Activated naive CD4-positive, alpha-beta T cell treated with anti-CD3 and anti-CD28 coated beads, Interleukin-2, amount 10 ng/mL, durations not matched to agents 7 days and 5 days (primary cell): ENCODE measurements at regions not wholly inside any gene's neighbourhood (a gene's known extent, or its start where the extent isn't known, plus 50 kb on each side); places are given as distances from the start of the nearest gene placed in this dataset.
"Not testable (repeated sequence)": the region's sequence is repeated elsewhere in the genome, so short reads cannot be mapped to it uniquely, and the experiment has no call there.

Experiments used
- CTCF ChIA-PET: fragments of 350-600 bp; sonication (Branson Sonifier 250); formaldehyde crosslinking; loops from one replicate; lab custom pipeline; 2021; ENCODE audit warnings: antibody characterized with exemption; lab: Charles Lee
- DNase-seq: peaks from one replicate; pipeline ENCODE4 v3.0.0-alpha.2; 2020
- H3K27ac Mint-ChIP-seq: one replicate; pipeline ENCODE4 v1.8.0; 2021; ENCODE audit warnings: mild to moderate bottlenecking, moderate library complexity, mixed read lengths
- H3K27me3 Mint-ChIP-seq: one replicate; pipeline ENCODE4 v1.8.0; 2021; ENCODE audit warnings: mild to moderate bottlenecking, mixed read lengths
- H3K36me3 Mint-ChIP-seq: one replicate; pipeline ENCODE4 v1.8.0; 2021; ENCODE audit warnings: mixed read lengths
- H3K4me1 Mint-ChIP-seq: one replicate; pipeline ENCODE4 v1.8.0; 2021; ENCODE audit warnings: mixed read lengths
- H3K4me3 Mint-ChIP-seq: one replicate; pipeline ENCODE4 v1.8.0; 2021; ENCODE audit warnings: mild to moderate bottlenecking, moderate library complexity, mixed read lengths
- H3K9me3 Mint-ChIP-seq: one replicate; pipeline ENCODE4 v1.8.0; 2021; ENCODE audit warnings: mixed read lengths

DNA sequence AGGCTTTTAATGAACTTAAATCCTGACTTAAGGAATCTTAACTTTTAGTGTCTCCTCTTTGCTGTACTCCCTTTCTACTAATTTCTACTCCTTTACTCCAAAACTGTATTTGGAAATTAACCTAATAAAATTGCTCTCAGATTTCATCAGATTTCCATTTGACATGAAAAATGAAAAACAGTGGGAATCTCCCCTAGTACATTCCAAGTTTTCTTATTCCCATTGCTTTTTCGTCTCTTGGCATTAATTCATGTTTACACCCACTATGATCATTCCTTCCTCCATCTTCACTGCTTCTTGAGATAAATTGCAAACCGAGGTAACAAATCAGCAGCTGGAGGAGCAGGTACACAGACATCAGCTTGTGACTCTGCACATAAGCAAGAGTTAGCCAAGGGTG, 208.7 kb downstream of the VGLL3 start:
- CTCF ChIA-PET, result no interaction called here
- DNase-seq, result no peak
- Mint-ChIP-seq H3K4me3 (no peak overlapping the region), H3K27me3 (no peaks in the 10 kb centered on the region), H3K9me3 (no peaks in the 10 kb centered on the region), H3K4me1 (no peaks in the 10 kb centered on the region), H3K36me3 (no peaks in the 10 kb centered on the region), H3K27ac (no peak overlapping the region)

DNA sequence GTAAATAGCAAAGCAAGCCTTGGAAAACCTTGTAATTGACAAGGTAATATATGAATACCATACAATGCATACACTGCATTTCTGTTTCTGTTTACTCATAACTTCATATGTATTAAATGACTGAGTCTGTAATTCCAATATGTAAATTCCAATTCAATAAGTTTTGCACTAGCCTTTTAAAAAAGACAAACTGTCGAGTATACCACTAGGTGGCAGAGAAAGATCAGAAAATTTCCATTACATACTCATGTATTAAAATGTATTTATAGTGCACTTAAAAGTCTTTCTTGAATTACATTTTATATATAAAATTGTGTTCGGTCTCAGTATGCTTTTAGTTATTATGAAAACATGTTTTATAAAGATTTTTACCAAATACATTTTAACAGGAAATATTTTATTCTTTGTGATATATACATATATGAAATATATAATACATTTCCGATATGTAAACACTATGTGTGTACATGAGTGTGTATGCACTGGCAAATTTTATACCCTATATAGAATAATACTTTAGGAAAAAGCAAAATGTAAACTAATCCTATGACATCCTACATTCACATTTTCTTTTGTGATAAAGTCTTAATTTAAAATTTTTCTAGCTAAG, 216.8 kb downstream of the VGLL3 start:
- no peaks in the 10 kb centered on the region for H3K4me1 Mint-ChIP-seq
- no peaks in the 10 kb centered on the region for H3K9me3 Mint-ChIP-seq
- CTCF ChIA-PET, result interaction anchor here (0.6 to 2.2 kb wide), 7 partner anchors 15 to 1191 kb away, joined by 3 to 6 read pairs (median 3); no protein-coding TSS in a partner anchor
- H3K4me3 Mint-ChIP-seq, result no peak overlapping the region
- no peak for DNase-seq
- no peak overlapping the region for H3K27ac Mint-ChIP-seq
- no peaks in the 10 kb centered on the region for H3K36me3 Mint-ChIP-seq
- no peaks in the 10 kb centered on the region for H3K27me3 Mint-ChIP-seq

DNA sequence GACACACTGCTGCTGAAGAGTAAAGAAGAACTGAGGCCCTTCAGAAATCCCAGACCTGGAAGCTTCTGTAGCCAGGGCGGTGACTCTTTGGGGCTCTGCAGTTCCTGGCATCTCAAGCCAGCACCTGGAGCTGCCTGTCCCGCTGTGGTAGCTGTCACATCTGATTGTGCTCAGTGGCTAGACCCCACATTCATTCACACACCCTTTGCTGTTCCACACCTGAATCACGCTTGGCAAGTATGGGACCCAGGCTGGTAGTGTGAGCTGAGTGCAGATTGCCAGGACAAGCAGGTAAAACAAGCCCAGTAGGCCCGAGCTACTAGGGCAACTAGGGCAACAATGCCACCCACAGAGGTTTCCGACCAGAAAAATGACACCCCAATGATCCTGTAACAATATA, 218.2 kb downstream of the VGLL3 start:
- Mint-ChIP-seq H3K36me3 (no peaks in the 10 kb centered on the region), H3K27me3 (no peaks in the 10 kb centered on the region), H3K4me1 (no peaks in the 10 kb centered on the region), H3K9me3 (no peaks in the 10 kb centered on the region), H3K27ac (no peak overlapping the region), H3K4me3 (no peak overlapping the region)
- CTCF ChIA-PET, result interaction anchor here (1.1 kb wide), 1 partner anchor 195 kb away, joined by 3 read pairs; no protein-coding TSS in a partner anchor
- DNase-seq, result no peak

DNA sequence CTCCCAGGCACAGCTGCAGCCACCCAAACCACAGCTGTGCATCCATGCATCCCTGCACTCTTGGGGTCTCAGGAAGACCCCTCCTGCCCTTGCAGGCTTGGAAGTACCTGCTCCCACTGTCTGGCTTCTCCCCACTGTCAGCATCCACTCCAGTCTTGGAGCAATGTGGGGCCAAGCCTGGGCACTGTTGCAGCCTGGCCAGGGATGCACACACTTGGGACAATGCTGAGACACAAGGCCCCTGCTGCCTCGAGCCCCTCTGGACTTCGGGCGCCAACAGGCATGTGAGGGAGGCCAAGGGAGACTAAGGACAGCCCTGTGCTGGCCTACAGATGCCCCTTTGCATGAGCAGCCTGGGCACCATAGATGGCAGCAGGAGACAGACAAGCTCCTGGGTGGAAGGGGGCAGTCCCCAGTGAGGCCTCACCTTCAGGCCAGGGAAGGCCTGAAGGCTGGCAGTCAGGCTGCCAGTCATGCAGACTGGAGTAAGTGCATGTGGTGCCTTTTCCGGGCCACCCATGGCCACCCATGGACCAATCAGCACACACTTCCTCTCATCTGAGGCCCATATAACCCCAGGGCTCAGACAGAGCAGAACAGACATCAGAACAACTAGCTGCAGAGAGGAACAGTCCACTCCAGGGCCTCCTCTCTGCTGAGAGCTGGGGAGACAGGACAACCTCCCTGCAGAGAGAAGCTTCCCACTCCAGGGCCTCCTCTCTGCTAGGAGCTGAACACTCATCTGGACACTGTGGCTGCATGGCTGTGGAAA, 219.0 kb downstream of the VGLL3 start:
- Mint-ChIP-seq H3K4me1 (no peaks in the 10 kb centered on the region), H3K36me3 (no peaks in the 10 kb centered on the region), H3K4me3 (no peak overlapping the region), H3K27ac (no peak overlapping the region), H3K27me3 (no peaks in the 10 kb centered on the region), H3K9me3 (no peaks in the 10 kb centered on the region)
- DNase-seq, result no peak
- CTCF ChIA-PET, result no interaction called here

DNA sequence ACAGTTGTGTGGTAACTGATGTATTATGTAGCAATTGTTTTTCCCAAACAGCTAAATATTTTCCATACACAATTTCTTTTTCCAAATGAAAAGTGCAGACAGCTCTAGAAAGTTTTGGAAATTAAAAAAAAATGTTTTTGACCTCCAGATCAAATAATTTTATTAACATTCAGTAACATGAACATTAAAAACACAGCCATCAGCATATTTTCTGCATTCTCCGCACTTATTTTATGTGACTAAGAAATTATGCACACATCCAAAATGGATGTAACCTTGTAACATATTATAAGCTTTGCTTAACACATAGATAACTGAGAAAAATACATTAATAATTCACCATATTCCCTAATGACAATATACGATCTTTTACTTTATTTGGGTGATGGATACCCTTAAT, 224.6 kb downstream of the VGLL3 start:
- Mint-ChIP-seq H3K27ac (no peak overlapping the region), H3K36me3 (no peaks in the 10 kb centered on the region), H3K9me3 (no peaks in the 10 kb centered on the region), H3K4me3 (no peak overlapping the region), H3K27me3 (no peaks in the 10 kb centered on the region), H3K4me1 (no peaks in the 10 kb centered on the region)
- CTCF ChIA-PET, result no interaction called here
- no peak for DNase-seq

DNA sequence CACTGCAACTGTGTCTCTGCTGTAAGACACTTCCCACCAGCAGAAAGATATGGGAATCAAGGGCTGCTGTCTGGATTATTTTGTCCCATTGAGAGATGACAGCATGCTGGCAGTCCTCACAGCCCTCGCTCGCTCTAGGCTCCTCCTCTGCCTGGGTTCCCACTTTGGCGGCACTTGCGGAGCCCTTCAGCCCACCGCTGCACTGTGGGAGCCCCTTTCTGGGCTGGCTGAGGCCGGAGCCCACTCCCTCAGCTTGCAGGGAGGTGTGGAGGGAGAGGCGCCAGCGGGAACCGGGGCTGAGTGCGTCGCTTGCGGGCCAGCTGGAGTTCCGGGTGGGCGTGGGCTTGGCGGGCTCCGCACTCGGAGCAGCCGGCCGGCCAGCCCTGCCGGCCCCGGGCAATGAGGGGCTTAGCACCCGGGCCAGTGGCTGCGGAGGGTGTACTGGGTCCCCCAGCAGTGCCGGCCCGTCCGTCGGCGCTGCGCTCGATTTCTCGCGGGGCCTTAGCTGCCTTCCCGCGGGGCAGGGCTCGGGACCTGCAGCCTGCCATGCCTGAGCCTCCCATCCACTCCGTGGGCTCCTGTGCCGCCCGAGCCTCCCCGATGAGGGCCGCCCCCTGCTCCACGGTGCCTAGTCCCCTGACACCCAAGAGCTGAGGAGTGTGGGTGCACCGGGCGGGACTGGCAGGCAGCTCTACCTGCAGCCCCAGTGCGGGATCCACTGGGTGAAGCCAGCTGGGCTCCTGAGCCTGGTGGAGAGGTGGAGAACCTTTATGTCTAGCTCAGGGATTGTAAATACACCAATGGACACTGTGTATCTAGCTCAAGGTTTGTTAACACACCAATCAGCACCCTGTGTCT, 233.4 kb downstream of the VGLL3 start:
- H3K4me3 Mint-ChIP-seq, H3K4me1 Mint-ChIP-seq, H3K27me3 Mint-ChIP-seq, H3K27ac Mint-ChIP-seq, H3K9me3 Mint-ChIP-seq, CTCF ChIA-PET, DNase-seq, H3K36me3 Mint-ChIP-seq: not testable (repeated sequence)

DNA sequence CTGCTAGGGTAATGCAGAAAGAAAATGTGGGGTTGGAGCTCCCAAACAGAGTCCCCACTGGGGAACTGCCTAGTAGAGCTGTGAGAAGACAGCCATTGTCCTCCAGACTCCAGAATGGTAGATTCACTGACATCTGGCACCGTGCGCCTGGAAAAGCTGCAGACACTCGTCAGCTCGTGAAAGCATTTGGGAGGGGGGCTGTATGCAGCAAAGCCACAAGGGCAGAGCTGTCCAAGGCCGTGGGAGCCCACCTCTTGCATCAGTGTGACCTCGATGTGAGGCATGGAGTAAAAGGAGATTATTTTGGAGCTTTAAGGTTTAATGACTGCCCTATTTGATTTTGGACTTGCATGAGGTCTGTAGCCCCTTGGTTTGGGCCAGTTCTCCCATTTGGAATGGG, 242.9 kb downstream of the VGLL3 start:
- Mint-ChIP-seq H3K4me3 (no peak overlapping the region), H3K4me1 (no peaks in the 10 kb centered on the region), H3K9me3 (peaks cover 5% of the 10 kb centered on the region), H3K36me3 (no peaks in the 10 kb centered on the region), H3K27ac (no peak overlapping the region), H3K27me3 (no peaks in the 10 kb centered on the region)
- DNase-seq, result no peak
- CTCF ChIA-PET, result no interaction called here

DNA sequence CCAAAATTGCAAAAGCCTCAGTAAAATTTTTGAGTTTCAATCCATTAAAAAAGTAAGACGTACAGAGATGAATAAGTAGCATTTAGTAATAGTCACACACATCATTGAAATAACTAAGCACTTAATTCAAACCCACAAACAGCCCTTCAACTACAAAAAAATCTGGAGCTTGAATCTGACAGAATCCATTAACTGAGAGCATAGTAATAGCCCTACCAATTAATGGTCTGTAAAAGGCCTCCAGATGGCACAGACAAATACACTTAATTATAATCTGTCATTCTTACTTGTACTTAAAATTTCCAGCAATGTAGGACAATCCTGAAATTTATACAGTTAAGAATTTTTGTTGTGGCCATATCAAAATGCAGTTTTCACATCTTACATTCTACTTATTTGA, 246.9 kb downstream of the VGLL3 start:
- CTCF ChIA-PET, result no interaction called here
- no peaks in the 10 kb centered on the region for H3K27me3 Mint-ChIP-seq
- H3K27ac Mint-ChIP-seq, result no peak overlapping the region
- H3K9me3 Mint-ChIP-seq, result no peaks in the 10 kb centered on the region
- no peaks in the 10 kb centered on the region for H3K4me1 Mint-ChIP-seq
- H3K4me3 Mint-ChIP-seq, result no peak overlapping the region
- no peak for DNase-seq
- H3K36me3 Mint-ChIP-seq, result no peaks in the 10 kb centered on the region

DNA sequence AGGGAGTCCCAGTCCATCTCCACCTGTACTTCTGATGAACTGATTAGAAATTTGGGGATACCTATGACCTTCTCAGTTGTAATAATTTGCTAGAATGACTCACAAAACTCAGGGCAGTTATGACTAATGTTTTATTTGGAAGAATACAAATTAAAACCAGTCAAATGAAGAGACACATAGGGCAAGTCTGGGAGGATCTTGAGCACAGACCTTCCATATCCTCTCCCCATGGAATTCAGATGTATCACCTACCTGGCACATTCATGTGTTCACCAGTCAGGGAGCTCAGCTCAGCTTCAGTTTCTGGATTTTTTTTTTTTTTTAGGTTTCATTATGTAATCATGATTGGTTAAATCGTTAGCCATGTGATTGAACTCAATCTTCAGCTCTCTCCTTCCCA, 247.7 kb downstream of the VGLL3 start:
- H3K27ac Mint-ChIP-seq, result no peak overlapping the region
- no peaks in the 10 kb centered on the region for H3K9me3 Mint-ChIP-seq
- H3K36me3 Mint-ChIP-seq, result no peaks in the 10 kb centered on the region
- no peaks in the 10 kb centered on the region for H3K27me3 Mint-ChIP-seq
- CTCF ChIA-PET, result no interaction called here
- no peaks in the 10 kb centered on the region for H3K4me1 Mint-ChIP-seq
- H3K4me3 Mint-ChIP-seq, result no peak overlapping the region
- DNase-seq, result no peak

DNA sequence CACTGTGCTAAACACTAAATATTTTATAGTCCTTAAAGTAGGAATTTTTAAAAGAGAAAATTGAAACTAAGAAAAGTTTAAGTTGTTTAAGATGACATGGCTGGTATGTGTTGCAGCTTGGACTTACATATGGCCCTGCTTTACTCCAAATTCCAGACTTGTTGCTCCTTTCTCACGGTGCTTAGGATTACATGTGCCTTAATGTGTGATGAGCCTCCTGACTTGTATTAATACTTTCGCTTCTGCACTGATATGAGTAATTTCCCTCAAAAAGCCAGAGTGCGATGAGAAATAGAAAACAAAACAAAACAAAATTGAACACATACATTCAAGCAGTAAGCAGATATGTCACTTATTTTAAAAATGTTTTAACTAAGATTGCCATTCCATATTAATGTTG, 250.2 kb downstream of the VGLL3 start:
- Mint-ChIP-seq H3K27me3 (no peaks in the 10 kb centered on the region), H3K9me3 (no peaks in the 10 kb centered on the region), H3K27ac (no peak overlapping the region), H3K4me1 (no peaks in the 10 kb centered on the region), H3K4me3 (no peak overlapping the region), H3K36me3 (no peaks in the 10 kb centered on the region)
- no peak for DNase-seq
- CTCF ChIA-PET, result no interaction called here

DNA sequence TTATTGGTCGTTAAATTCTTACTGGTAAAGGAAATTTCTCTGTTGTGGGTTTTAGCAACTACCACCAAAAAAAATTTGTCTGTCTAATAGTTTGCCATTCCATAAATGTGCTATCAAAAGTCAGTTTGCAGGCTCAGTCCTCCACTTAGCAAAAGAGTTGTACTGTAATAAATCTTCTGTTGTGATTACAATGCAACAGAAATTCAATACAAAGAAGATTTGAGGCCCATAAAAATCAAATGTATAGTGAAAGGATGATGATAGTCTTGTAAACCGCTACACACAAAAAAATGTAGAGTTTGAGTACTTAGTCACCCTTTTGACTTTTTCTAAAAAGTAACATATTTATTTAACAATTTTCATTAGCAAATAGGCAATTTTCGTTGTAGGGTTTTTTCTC, 251.7 kb downstream of the VGLL3 start:
- no peaks in the 10 kb centered on the region for H3K36me3 Mint-ChIP-seq
- no peaks in the 10 kb centered on the region for H3K4me1 Mint-ChIP-seq
- H3K27ac Mint-ChIP-seq, result no peak overlapping the region
- CTCF ChIA-PET, result no interaction called here
- peaks cover 2% of the 10 kb centered on the region for H3K9me3 Mint-ChIP-seq
- H3K27me3 Mint-ChIP-seq, result no peaks in the 10 kb centered on the region
- H3K4me3 Mint-ChIP-seq, result no peak overlapping the region
- no peak for DNase-seq

DNA sequence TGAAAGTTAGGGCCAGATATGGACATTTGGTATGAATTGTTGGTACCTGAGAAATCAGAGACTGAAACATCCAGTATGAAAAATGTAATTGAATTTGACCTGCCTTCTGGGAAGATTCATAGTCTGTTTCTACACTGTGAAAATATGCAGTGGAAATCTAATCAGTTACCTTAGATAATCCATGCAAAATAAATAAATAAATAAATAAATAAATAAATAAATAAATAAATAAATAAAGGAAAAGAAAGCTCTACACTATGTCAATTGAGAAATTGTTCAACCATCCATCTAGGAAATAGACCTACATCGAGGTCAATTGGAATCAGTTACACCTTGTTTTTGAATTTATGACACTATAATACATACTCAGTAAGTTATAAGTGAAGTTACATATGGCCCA, 252.3 kb downstream of the VGLL3 start:
- H3K27me3 Mint-ChIP-seq, result no peaks in the 10 kb centered on the region
- no peak for DNase-seq
- peaks cover 2% of the 10 kb centered on the region for H3K9me3 Mint-ChIP-seq
- H3K4me3 Mint-ChIP-seq, result no peak overlapping the region
- no peaks in the 10 kb centered on the region for H3K36me3 Mint-ChIP-seq
- H3K4me1 Mint-ChIP-seq, result no peaks in the 10 kb centered on the region
- CTCF ChIA-PET, result no interaction called here
- H3K27ac Mint-ChIP-seq, result no peak overlapping the region

DNA sequence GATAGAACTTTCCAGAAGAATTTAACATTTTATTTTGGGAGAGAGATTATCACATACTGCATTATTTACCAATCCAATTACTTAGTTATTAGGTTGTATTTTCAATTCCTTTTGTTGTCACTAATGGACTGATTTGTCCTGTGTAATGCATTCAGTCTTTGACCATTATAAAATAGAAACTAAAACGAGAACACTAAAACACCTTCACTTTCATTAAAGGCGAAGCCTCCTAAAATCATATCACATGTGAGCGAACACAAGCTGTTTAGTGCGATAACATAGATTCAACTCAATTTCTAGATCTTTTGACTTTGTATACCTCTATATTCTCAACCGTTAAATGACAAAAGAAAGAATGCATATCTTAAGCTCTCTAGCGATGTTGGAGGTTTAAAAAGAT, 253.4 kb downstream of the VGLL3 start:
- Mint-ChIP-seq H3K27ac (no peak overlapping the region), H3K27me3 (no peaks in the 10 kb centered on the region), H3K36me3 (no peaks in the 10 kb centered on the region), H3K4me1 (no peaks in the 10 kb centered on the region), H3K9me3 (peaks cover 2% of the 10 kb centered on the region), H3K4me3 (no peak overlapping the region)
- CTCF ChIA-PET, result no interaction called here
- no peak for DNase-seq

DNA sequence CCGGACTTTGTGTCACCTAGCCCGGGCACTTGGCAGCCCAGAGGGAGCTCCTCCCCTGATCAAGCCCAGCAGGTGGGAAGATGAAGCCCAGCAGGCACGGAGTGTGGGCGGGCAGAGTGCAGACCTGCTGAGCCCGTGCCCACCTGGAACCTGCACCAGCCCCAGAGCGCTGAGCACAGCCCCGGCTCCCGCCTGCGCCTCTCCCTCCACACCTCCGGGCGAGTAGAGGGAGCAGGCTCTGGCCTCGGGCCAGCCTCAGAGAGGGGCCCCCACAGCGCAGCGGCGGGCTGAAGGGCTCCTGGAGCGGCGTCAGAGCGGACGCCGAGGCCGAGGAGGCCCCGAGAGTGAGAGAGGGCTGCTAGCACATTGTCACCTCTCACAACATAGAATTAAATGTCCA, 257.7 kb downstream of the VGLL3 start:
- Mint-ChIP-seq H3K27ac (no peak overlapping the region), H3K4me1 (no peaks in the 10 kb centered on the region), H3K9me3 (peaks cover 11% of the 10 kb centered on the region), H3K4me3 (no peak overlapping the region), H3K36me3 (no peaks in the 10 kb centered on the region), H3K27me3 (no peaks in the 10 kb centered on the region)
- CTCF ChIA-PET, result no interaction called here
- no peak for DNase-seq
